GM18519 (cell line): ENCODE measurements at regions not wholly inside any gene's neighbourhood (a gene's known extent, or its start where the extent isn't known, plus 50 kb on each side); places are given as distances from the start of the nearest gene placed in this dataset.

Source experiments
- ATAC-seq: cut with Tn5 transposase; IDR thresholded peaks from one replicate; pipeline ENCODE4 v1.9.1; 2021; ENCODE audit warnings: mild to moderate bottlenecking, moderate library complexity; ENCODE audit not compliant: unreplicated experiment, low FRiP score

- no peak for ATAC-seq
Observed at GRCh38 chr6:18746727-18747126, 359.6 kb downstream of the RNF144B start.

- ATAC-seq, result no peak
Observed at GRCh38 chr6:18748314-18748713, 361.2 kb downstream of the RNF144B start.

DNA sequence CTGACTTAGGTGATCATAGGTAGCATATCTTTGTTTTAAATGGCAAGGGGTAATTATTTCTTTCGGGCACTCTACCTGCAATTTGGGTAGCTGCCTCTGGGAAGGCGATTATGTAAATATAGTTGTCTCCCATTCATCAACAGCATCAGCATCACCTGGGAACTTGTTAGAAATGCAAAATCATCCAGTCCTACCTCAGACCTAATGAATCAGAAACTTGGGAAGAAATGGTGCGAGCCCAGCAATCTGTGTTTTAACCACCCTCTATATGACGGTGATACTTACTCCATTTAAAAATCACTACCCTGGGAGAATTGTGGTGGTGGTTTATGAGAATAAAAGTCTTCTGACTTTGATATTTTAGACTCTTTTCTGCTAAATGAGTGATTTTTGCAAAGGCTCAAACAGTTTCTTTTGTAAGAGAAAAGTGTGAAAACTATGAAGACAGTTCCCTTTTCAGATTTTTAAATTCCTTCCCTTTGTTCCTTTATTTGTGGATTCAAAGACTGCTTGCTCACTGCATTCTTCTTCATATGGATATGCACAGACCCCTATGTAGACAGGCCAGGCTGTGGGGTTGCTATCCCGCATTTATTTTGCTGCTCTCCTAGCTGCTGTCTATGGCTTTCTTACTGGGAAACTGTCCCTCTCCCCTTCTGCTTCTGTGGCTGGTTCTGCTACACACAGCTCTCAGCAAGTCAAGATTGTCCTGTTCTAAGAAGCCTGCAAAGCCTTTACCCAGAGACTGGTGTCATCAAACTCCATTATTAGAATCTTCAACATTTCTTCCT, 365.3 kb downstream of the RNF144B start:
- no peak for ATAC-seq

- ATAC-seq, result no peak
Observed at GRCh38 chr6:18753076-18753475, 365.9 kb downstream of the RNF144B start.

DNA sequence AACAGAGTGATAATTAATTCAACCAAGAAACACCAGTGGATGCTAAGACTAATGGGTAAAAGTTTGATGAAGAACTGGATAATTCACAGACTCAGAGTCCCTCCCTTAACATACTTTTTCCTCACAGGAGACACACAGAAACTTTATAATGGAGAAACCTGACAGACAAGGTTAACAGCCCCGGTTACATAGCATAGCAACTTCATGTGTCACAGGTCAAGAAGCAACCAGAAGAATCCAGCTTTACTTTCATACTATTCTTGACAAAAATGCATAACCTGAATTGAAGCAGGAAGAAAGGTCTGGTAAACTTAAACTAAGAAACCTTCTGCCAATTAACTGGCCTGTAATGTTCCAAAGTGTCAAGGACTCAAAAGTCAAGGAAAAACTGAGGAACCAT, 375.9 kb downstream of the RNF144B start:
- no peak for ATAC-seq

- no peak for ATAC-seq
Observed at GRCh38 chr6:18784794-18785193, 397.6 kb downstream of the RNF144B start.

- ATAC-seq, result no peak
Observed at GRCh38 chr6:18785810-18786490, 398.8 kb downstream of the RNF144B start.

DNA sequence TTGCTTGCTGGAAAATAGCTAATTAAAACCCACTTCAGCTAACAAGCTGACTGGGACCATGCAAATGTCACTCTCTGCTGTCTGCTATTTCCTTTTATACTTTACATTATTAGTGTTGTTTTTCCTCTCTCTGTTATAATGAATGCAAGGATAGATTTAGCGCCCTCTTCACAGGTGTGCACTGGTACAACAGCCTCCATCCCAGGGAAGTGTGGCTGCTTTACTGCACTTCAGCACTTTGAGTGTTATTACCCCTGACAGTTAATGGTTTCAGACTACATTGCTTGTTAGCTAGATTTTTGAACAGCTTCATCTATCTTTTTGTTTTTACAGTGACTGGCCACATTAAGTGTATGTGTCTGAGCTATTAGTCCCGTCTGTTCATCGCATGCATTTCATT, 405.7 kb downstream of the RNF144B start:
- ATAC-seq, result no peak

DNA sequence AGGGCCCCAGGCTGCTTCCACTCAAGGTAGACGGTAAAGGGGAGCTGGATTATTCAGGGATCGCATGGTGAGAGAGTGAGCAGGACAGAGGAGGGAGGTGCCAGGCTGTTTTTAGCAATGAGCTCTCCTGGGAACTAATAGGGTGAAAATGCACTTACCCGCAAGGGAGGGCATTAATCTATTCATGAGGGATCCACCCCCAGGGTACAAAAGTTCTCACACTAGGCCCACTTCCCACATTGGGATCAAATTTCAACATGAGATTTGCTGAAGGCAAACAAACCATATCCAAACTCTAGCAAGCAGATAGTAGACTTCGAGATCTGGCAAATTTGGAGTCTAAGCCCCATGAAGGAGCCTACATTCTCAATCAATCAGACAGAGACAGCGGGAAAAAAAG, 408.6 kb downstream of the RNF144B start:
- no peak for ATAC-seq

- no peak for ATAC-seq
Observed at GRCh38 chr6:18820725-18821124, 433.6 kb downstream of the RNF144B start.

GRCh38 chr6:18823782-18824386, 436.7 kb downstream of the RNF144B start:
- ATAC-seq, result no peak

DNA sequence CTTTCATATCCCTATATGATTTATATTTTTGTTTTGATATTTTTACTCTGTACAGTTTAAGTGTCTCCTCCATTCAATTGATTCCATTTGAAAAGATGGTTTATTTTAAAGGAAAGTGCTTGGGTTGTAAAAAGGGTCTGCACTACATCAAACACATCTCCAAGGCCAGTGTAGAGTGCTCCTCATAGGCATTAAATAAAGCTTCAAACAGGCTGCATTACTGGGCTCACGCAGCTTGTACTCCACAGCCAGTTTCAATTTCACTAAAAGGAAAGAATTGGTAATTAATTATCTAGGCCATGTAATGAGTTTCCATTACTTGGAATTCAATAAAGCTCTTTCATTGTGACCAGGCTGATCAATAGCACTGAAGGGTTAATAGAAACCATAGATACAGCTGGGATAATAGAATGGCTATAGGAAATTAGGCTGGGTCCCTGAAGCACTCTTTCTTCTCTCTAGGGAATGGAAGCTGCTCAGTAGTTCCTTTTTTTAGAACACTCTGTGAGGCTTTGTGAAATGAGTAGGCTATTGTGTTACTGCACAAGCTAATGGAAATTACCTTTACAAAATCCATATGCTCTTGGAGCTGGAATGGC, 442.2 kb downstream of the RNF144B start:
- ATAC-seq, result no peak

GRCh38 chr6:18835976-18836375, 448.8 kb downstream of the RNF144B start:
- ATAC-seq, result no peak

- ATAC-seq, result no peak
Observed at GRCh38 chr6:18837013-18837412, 449.9 kb downstream of the RNF144B start.

GRCh38 chr6:18842534-18842933, 455.4 kb downstream of the RNF144B start:
- ATAC-seq, result no peak

DNA sequence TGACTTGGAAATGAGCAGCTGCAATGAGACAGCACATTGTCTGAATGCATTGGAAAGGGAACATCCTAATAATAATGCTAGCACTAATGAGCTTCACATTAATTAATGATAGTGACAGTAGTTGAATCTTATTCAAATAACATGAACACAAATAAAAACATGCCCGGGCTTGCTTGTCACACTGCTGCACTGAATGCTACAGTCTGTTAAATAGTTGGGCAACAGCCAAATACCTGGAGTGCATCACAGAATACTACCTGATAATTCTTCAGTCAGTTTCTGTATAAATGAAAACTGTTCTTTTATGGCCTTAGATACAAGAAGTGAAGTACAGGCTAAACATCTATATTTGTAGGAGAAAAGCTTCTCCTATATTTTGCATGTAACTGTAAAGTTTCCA, 458.7 kb downstream of the RNF144B start:
- no peak for ATAC-seq

DNA sequence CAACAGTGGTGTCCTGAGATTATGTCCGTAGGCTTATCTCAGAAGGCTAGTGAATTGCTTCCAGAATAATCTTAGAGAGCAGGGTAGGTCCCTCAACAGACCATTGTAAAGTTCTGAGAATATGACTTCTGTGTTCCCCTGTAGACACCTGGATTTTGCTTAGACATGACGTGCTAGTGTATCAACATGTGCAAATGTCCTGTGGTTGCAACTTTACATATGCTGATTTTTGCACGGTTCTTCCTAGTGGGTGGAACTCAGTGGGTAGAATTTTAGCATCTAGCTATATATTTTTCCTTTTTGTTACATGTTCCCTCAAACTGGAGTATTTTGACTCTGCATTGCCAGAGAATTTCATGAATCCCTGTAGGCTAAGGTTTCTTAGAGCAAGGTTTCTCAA, 459.2 kb downstream of the RNF144B start:
- ATAC-seq, result no peak

GRCh38 chr6:18861204-18861603, 474.1 kb downstream of the RNF144B start:
- no peak for ATAC-seq

GRCh38 chr6:18883268-18883667, 496.1 kb downstream of the RNF144B start:
- no peak for ATAC-seq

GRCh38 chr6:18883851-18884250, 496.7 kb downstream of the RNF144B start:
- ATAC-seq, result no peak

- no peak for ATAC-seq
Observed at GRCh38 chr6:18893540-18894269, 506.6 kb downstream of the RNF144B start.
